Neural cell (in vitro differentiated cells): ENCODE measurements at regions not wholly inside any gene's neighbourhood (a gene's known extent, or its start where the extent isn't known, plus 50 kb on each side); places are given as distances from the start of the nearest gene placed in this dataset.
A peak's percentile ranks its signal among the peaks of the same experiment; 100 is the strongest.

ENCODE experiments used
- H2AFZ ChIP-seq: fragments of 200-600, 300-800 bp; sonication (generic), shearing (Covaris generic); 2 replicates; pipeline ENCODE4 v1.6.0; 2014; ENCODE audit warnings: low read depth, mild to moderate bottlenecking, antibody characterized with exemption, low read length, moderate library complexity
- H3F3A ChIP-seq: fragments of 200-600 bp; shearing (Covaris generic); 2 replicates; pipeline ENCODE4 v1.6.1; 2016; ENCODE audit warnings: mild to moderate bottlenecking, moderate library complexity, mixed read lengths, antibody characterized with exemption, low read length; ENCODE audit not compliant: insufficient read depth, poor library complexity, severe bottlenecking
- H3K27ac ChIP-seq: fragments of 200-600, 300-800 bp; sonication (generic), shearing (Covaris generic); 2 replicates; pipeline ENCODE4 v1.5.1; 2014; ENCODE audit warnings: mild to moderate bottlenecking, low read length, moderate library complexity
- H3K27me3 ChIP-seq: fragments of 300-800, 200-600 bp; sonication (generic), shearing (Covaris generic); 2 replicates; pipeline ENCODE4 v1.6.0; 2014; ENCODE audit warnings: mild to moderate bottlenecking, low read depth, low read length, moderate library complexity; ENCODE audit not compliant: insufficient read depth
- H3K36me3 ChIP-seq: fragments of 300-800, 200-600 bp; sonication (generic), shearing (Covaris generic); 2 replicates; pipeline ENCODE4 v1.5.1; 2014; ENCODE audit warnings: mild to moderate bottlenecking, antibody characterized with exemption, low read length, moderate library complexity; ENCODE audit not compliant: insufficient read depth
- H3K4me2 ChIP-seq: fragments of 300-800, 200-600 bp; sonication (generic), shearing (Covaris generic); 2 replicates; pipeline ENCODE4 v1.6.0; 2014; ENCODE audit warnings: mild to moderate bottlenecking, low read length
- H3K4me3 ChIP-seq: fragments of 300-800, 200-600 bp; sonication (generic), shearing (Covaris generic); 2 replicates; pipeline ENCODE4 v1.5.1; 2014; ENCODE audit warnings: mild to moderate bottlenecking, low read length, moderate library complexity
- H3K79me2 ChIP-seq: fragments of 200-600 bp; shearing (Covaris generic); replicated peaks from 2 replicates; pipeline ENCODE4 v1.6.0; 2014; ENCODE audit warnings: mild to moderate bottlenecking, low read length, moderate library complexity; ENCODE audit not compliant: insufficient read depth
- H3K9ac ChIP-seq: fragments of 300-800, 200-600 bp; sonication (generic), shearing (Covaris generic); 2 replicates; pipeline ENCODE4 v1.6.1; 2016; ENCODE audit warnings: mild to moderate bottlenecking, low read length, mixed read lengths
- H3K9me2 ChIP-seq: fragments of 200-600 bp; shearing (Covaris generic); 2 replicates; pipeline ENCODE4 v1.6.1; 2016; ENCODE audit warnings: mild to moderate bottlenecking, low read length, mixed read lengths; ENCODE audit not compliant: insufficient read depth
- H3K9me3 ChIP-seq: fragments of 200-600, 300-800 bp; sonication (generic), shearing (Covaris generic); 2 replicates; pipeline ENCODE4 v1.6.1; 2016; ENCODE audit warnings: mild to moderate bottlenecking, mixed run types, low read length, moderate library complexity, mixed read lengths
- H4K20me1 ChIP-seq: fragments of 200-600 bp; shearing (Covaris generic); 2 replicates; pipeline ENCODE4 v1.6.1; 2016; ENCODE audit warnings: mild to moderate bottlenecking, mixed run types; ENCODE audit not compliant: insufficient read depth
- CTCF ChIP-seq: fragments of 450-650 bp; IDR thresholded peaks from 2 replicates; pipeline ENCODE4 v1.5.1; 2014; ENCODE audit warnings: antibody characterized with exemption, mild to moderate bottlenecking, moderate library complexity; ENCODE audit not compliant: poor library complexity, severe bottlenecking
- EP300 ChIP-seq: fragments of 450-650 bp; conservative IDR thresholded peaks from 2 replicates; pipeline ENCODE4 v1.6.1; 2014; ENCODE audit warnings: antibody characterized with exemption, mild to moderate bottlenecking, moderate library complexity; ENCODE audit not compliant: poor library complexity, severe bottlenecking
- MXI1 ChIP-seq: fragments of 450-650 bp; conservative IDR thresholded peaks from 2 replicates; pipeline ENCODE4 v1.6.1; 2014; ENCODE audit warnings: antibody characterized with exemption, mild to moderate bottlenecking; ENCODE audit not compliant: poor library complexity, severe bottlenecking
- POLR2AphosphoS5 ChIP-seq: IDR thresholded peaks from 2 replicates; pipeline ENCODE4 v1.6.1; 2012
- RAD21 ChIP-seq: fragments of 450-650 bp; conservative IDR thresholded peaks from 2 replicates; pipeline ENCODE4 v1.6.1; 2014; ENCODE audit warnings: antibody characterized with exemption, mild to moderate bottlenecking, moderate library complexity
- REST ChIP-seq: IDR thresholded peaks from 2 replicates; pipeline ENCODE4 v1.6.1; 2012; ENCODE audit warnings: borderline replicate concordance
- SMC3 ChIP-seq: fragments of 450-650 bp; conservative IDR thresholded peaks from 2 replicates; pipeline ENCODE4 v1.6.1; 2014; ENCODE audit warnings: antibody characterized with exemption, mild to moderate bottlenecking, moderate library complexity; ENCODE audit not compliant: poor library complexity
- TAF1 ChIP-seq: IDR thresholded peaks from 2 replicates; pipeline ENCODE4 v1.6.1; 2012; ENCODE audit warnings: low read depth

GRCh38 chr10:78974617-78975317 lies 94.0 kb upstream of the ZMIZ1 start:
- peak overlapping the region; percentile 95 for H3K27ac ChIP-seq
- H3K79me2 ChIP-seq, result no peaks in the 10 kb centered on the region
- H3K36me3 ChIP-seq, result no peaks in the 10 kb centered on the region
- H3K27me3 ChIP-seq, result no peaks in the 10 kb centered on the region
- peak overlapping the region; percentile 22 for H2AFZ ChIP-seq
- no peaks in the 10 kb centered on the region for H4K20me1 ChIP-seq
- no peaks in the 10 kb centered on the region for H3K9me3 ChIP-seq
- H3K9ac ChIP-seq, result peak overlapping the region; percentile 86
- peak overlapping the region; percentile 66 for H3K4me3 ChIP-seq
- H3K9me2 ChIP-seq, result no peaks in the 10 kb centered on the region
- peak overlapping the region; percentile 60 for H3K4me2 ChIP-seq
- peaks cover 7% of the 10 kb centered on the region for H3F3A ChIP-seq
- TF ChIP-seq TAF1 (no peak), POLR2AphosphoS5 (no peak), RAD21 (peak; percentile 46), SMC3 (peak; percentile 55), REST (no peak), MXI1 (peak; percentile 48), CTCF (peak; percentile 78)

- no peak overlapping the region for H3K4me3 ChIP-seq
- TF ChIP-seq EP300, result no peak
- TF ChIP-seq CTCF, result no peak
- no peak for TF ChIP-seq SMC3
- TF ChIP-seq RAD21, result no peak
- no peak for TF ChIP-seq REST
- no peaks in the 10 kb centered on the region for H3K79me2 ChIP-seq
- H3K27ac ChIP-seq, result no peak overlapping the region
- no peaks in the 10 kb centered on the region for H3K9me3 ChIP-seq
- H2AFZ ChIP-seq, result no peak overlapping the region
- no peaks in the 10 kb centered on the region for H3K36me3 ChIP-seq
- no peaks in the 10 kb centered on the region for H3K9me2 ChIP-seq
- H3K27me3 ChIP-seq, result no peaks in the 10 kb centered on the region
- no peak overlapping the region for H3K4me2 ChIP-seq
- H3F3A ChIP-seq, result peaks cover 7% of the 10 kb centered on the region
- H3K9ac ChIP-seq, result no peak overlapping the region
- H4K20me1 ChIP-seq, result no peaks in the 10 kb centered on the region
These were observed 92.8 kb upstream of the ZMIZ1 start for GRCh38 chr10:78975926-78976325.
